ENCODE measurements at regions not wholly inside any gene's neighbourhood (a gene's known extent, or its start where the extent isn't known, plus 50 kb on each side); places are given as distances from the start of the nearest gene placed in this dataset.
"Not testable (repeated sequence)": the region's sequence is repeated elsewhere in the genome, so short reads cannot be mapped to it uniquely, and the experiment has no call there.

DNA sequence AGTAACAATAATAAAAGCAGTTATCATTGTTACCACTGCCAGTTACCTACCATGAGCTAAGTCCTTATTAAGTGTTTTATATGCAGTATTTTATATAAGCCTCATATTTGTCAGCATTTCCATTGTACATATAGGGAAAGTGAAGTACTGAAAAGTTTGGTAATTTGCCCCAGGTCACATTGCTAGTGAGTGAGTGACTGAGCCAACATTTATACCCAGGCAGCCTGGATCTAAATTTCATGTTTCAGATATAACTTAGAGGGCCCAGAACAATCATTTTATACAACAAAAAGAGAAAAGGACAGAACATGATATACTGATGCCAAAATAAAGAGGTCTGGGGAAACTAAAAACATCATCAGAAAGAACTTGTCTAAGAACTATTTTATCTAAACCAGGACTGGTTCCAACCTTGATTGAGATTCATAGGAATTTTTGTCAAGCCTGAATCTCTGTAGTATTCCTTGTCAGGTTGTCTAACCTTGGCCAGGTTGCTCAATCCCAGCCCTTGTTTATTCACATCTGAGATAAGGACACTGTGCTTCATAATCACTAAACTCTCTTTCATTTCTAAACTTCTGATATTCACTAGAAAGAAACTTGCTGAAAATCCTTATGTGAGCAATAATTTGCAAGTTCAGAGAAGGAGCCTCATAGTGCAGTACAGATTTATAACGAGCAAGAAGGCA is 308.2 kb downstream of the IPMK start:
- DNase-seq (ENCODE audit: low spot score) = no peak

DNA sequence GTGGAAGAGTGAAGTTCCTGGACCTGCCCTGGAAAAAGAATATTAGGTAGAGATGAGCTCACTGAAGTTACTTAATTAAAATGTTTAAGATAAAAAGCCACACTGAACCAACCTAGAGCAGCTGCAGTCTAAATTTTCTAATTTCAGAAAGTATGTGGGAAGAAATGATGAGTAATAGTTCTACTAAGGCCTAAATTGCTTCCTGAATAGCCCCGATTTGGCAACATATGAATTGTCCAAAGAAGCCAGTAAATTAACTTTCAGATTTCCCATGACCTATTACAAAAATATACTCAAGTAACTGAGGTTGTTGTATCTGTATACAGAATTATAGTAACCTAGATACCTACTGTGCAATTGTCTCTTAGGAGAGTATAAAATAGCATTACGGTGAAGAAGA is 312.6 kb downstream of the IPMK start:
- DNase-seq (ENCODE audit: low spot score) = no peak

DNA sequence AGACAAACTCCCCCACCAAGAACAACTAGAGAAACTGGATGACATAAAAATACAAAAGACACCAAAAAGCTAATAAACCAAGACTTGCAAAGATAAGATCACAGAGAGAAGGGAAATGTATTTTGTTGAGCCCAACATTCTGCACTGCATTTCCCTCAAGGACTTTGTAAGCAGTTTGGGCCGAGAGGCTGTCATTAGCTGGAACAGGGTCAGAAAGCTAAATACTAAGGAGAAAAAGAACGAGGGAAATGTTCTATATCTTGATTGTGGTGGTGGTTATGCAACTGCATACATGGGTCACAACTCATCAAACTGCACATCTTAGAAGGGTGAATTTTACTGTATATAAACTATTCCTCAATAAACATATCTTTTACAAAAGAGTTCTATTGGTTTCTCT is 315.0 kb downstream of the IPMK start:
- DNase-seq (ENCODE audit: low spot score) = no peak

DNA sequence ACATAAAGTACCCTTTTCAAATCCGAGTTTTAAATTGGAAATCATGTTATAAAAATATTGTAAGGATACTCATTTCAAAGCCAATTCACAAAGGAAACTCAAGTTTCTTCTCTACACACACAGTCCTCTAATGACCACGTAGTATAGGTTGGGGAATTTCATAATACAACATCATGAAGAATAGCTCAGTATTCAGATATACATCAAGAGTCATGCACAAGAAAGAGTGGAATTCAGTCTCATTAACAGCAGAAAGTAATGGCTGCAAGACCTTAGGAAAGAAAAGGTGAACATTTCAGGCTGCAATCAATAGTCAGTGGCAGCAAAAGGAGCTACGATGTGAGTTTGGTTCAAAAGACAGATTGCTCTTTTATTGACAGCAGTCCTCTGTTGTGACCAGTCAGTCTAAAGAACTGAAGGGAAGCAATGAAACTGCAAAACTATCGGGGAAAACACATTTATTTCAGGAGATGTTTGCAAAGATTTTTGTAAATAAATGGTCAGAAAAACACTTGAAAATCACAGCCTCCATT is 317.2 kb downstream of the IPMK start:
- DNase-seq (ENCODE audit: low spot score) = no peak

DNA sequence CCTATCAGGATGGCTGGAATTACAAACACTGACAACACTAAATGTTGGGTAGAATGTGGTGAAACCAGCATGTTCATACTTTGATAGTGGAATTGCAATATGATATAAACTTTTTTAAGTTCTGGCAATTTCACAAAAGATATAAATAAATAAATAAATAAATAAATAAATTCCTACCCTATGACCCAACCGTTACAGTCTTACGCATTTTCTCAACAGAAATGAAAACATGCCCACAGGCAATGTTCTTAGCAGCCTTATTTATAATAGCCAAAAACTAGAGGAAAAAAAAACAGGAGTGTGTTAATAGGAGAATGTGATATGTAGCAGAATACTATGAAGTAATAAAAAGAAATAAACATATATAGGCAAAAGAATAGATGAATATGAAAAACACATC is 318.9 kb downstream of the IPMK start:
- DNase-seq (ENCODE audit: low spot score) = no peak

DNA sequence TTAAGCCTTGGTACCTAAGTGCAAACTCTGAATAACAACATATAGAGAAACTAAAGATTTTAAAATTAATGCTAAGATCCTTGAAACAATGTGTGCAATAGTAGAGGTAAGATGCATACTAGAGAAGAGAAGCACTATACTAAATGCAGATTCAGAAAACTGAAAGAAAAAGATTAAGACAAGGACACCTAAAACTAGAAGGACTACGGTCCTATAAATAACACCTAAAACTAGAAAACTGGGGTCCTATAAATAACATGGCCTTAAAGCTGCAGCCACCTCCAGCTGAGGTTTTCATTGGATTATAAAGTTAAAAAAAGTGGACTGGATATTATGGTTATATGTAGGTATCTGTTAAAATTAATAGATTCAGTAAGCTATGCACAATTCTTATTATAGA is 320.9 kb downstream of the IPMK start:
- no peak for DNase-seq (ENCODE audit: low spot score)

DNA sequence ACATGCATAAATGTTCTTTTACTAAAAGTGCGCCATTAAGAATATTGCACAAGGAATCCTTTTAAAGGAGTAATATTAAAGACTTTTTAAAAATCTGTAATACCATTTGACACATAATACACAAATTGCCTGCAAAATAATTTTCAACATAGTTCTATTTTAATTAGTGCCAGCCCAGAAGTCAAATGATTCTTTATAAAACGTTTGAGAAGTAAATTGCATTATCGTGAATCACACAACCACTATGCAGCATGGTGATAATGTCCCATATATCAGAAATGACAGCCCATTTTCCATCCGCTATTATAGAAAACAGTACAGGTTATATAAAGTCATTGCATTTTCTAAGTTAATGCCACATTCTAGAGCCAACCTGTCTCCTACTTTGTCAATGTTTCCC is 324.0 kb downstream of the IPMK start:
- DNase-seq (ENCODE audit: low spot score) = no peak

DNA sequence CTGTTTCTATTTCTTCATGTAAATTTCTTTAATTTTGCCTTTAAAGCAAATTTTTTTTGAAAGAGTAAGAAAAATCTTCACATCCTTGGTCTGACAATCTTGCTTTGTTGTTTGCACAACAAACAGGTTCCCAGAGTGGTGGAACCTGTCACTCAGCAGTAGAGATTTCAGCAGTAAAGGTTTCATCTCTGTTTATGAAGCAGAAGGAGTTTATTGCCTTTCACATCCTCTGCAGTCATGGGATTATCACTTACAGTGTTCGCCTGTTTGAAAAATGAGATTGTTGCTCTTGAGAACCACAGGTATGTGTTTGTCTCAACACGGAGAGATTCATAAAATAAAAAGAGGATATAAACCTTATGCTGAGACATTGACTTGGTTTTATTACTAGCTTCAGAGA is 342.6 kb downstream of the IPMK start:
- no peak for DNase-seq (ENCODE audit: low spot score)

DNA sequence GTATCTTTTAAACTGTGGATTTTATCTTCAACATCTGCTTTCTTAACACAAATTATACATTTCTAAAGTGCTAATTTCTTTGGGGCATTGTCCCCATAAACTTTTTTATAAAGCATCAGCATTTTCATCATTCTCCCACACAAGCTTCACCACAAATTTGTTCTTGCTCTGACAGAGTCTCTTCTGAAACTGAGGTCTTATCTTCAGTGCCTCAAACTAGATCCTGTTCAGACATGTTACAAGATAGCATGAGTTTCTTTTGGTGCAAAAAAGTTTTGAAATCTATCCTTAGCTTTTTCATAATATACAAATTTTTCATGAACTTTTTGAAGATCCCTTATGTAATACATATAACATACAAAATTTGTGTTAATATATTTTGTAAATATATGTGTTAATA is 346.6 kb downstream of the IPMK start:
- no peak for DNase-seq (ENCODE audit: low spot score)

DNA sequence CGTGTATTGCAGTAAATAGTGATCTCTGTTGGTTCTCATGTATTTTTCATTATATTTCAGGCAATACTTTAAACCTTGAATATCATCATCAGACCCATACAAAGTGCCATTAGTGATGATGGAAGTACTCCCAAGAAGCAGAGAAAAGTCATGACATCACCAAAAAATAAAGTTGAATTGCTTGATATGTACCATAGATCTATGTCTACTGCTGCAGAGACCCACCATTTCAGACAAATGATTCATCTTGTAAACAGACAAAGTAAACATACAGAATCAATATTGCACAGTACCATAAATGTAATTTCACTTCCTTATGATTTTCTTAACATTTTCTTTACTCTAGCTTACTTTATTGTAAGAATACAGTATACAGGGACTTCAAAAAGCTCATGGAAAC is 347.8 kb downstream of the IPMK start:
- DNase-seq (ENCODE audit: low spot score) = no peak

DNA sequence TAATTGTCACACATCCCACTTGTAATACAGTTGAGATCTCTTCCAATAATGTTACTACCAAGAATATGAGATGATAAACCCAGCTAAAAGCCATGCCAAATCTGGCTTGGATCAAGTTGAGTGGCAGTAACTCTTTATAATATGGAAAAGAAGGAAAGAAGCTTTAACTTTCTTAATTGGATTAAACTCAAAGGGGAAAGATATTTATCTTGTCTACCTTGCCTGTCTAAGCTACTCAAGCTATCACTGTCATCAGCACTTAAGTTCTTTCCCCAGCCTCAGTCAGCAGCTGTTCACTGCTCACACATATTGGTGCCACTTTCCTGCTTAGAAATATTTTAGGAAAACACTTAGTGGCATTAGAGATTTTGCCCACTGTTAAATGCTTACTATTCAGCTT is 350.7 kb downstream of the IPMK start:
- no peak for DNase-seq (ENCODE audit: low spot score)

DNA sequence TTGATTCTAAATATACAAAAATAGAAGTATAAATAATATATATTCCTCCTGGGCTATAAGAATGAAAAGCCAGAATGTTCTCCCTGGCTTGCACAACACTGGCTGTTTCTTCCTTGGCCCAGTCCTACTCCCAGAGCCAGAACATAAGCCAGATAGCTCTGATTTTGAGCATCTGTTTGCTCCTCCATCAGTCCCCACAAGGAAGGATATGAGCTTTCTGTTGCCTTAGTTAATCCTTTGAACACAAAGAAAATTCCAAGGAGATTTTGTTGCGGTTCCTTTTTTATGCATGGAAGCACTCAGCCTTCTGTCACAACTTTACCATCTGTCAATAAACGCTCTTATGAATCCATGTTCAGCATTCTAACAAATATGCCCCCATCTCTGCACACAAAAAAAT is 361.8 kb downstream of the IPMK start:
- DNase-seq (ENCODE audit: low spot score) = no peak

DNA sequence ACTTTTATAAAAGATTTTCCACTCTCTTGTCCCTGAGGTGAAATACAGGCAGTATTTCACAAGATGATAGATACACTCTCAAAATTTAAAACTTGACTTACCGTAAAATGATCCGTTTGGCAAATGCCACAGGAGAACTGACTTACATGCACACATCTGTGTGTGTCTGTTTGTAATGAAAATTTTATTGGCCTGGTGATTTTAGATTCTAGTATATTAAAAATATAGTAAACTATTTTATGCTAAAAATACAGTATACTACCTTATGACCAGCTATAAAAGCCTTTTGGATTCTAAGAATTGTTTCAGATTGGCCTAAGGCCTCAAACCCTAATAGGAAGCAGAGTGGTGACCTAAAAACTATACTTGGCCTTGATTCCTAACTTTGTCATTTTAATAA is 362.7 kb downstream of the IPMK start:
- no peak for DNase-seq (ENCODE audit: low spot score)

DNA sequence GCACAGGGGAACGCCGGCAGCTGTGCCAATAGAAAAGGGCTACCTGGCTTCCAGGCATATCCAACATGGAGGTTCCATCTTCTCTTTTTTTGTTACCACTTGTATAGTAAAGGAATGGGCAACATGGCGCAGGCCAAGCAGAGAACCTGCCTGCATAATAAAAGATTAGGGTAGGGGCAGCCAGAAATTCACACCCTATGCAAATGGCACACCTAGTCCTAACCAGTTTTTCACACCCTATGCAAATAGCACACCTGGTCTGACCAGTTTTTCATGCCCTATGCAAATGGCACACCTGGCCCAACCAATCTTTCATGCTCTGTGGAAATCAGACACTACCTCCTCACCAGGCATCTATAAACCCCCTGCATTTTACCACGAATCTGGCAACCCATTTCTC is 369.5 kb downstream of the IPMK start:
- DNase-seq (ENCODE audit: low spot score) = no peak

DNA sequence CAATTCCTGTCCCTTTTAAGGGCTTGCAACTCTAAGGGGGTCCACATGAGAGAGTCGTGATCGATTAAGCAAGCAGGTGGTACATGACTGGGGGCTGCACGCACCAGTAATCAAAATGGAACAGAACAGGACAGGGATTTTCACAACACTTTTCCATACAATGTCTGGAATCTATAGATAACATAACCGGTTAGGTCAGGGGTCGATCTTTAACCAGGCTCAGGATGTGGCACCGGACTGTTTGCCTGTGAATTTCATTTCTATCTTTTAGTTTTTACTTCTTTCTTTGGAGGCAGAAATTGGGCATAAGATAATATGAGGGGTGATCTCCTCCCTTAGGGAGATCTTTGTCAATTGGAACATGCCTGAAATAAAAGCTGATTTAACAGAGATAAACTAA is 370.1 kb downstream of the IPMK start:
- no peak for DNase-seq (ENCODE audit: low spot score)

DNA sequence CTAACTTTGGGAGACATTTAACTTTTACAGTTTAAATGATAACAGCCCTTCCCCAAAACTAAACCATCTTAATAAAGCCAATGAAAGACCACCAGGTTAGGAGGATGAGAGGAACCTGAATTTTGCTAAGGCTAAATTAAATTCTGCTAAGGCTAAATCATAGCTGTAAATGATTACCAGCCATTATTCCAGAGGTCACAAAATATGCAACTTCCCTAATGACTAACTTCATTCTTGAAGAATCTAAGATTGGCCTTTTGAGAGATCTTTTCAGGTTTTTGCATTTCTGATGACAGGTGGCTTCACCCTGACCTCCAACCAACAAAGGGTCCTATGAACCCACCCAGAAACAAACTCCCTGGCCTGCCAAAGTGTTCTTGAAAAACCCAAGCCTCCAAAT is 373.3 kb downstream of the IPMK start:
- no peak for DNase-seq (ENCODE audit: low spot score)

DNA sequence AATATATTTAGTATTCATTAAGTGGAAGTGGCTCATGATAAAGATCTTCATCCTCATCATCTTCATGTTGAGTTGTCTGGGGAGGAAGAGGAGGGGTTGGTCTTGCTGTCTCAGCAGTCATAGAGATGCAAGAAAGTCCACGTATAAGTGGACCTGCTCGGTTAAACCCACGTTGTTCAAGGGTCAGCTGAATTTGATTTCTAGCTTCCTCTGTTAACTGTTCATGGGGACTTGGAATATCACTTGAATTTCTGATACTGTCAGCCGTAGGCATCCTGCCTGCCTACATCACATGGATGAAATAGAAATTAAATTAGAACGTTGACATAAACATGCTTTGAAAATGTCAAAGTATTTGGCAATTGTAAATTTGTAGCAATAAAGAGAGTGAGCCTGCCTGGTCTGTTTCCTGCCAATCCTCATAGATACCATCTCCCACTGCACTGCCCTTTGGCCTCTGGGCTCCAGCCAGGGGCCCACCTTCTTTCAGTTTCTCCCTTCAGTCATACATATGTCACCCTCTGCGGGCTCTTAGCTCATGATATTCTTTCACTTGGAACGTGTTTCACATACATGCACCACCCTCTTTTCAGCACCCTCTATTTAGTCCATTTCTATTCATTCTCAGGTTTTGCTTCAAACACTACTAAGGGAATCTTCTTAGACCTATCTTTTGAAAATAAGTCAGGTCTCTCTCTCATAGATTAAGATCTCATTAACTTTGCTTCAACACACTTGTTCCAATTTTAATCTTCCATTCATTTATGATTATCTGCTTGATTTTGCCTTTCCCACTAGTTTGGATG is 376.3 kb downstream of the IPMK start:
- DNase-seq (ENCODE audit: low spot score) = no peak

DNA sequence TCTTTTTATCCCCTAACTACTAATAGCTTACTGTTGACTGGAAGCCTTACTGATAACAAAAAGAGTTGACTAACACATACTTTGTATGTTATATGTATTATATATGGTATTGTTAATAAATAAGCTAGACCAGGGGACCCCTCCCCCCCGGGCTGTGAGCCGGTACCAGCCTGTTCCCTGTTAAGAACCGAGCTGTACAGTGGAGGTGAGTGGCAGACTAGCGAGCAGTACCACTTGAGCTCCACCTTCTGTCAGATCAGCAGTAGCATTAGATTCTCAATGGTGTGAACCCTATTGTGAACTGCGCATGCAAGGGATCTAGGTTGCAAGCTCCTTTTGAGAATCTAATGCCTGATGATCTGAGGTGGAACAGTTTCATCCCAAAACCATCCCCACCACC is 377.0 kb downstream of the IPMK start:
- DNase-seq (ENCODE audit: low spot score) = no peak

DNA sequence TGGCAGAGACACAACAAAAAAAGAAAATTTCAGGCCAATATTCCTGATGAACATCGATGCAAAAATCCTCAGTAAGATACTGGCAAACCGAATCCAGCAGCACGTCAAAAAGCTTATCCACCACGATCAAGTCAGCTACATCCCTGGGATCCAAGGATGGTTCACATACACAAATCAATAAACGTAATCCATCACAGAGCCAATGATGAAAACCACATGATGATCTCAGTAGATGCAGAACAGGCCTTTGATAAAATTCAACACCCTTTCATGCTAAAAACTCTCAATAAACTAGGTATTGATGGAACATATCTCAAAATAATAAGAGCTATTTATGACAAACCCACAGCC is 382.1 kb downstream of the IPMK start:
- DNase-seq (ENCODE audit: low spot score) = not testable (repeated sequence)

DNA sequence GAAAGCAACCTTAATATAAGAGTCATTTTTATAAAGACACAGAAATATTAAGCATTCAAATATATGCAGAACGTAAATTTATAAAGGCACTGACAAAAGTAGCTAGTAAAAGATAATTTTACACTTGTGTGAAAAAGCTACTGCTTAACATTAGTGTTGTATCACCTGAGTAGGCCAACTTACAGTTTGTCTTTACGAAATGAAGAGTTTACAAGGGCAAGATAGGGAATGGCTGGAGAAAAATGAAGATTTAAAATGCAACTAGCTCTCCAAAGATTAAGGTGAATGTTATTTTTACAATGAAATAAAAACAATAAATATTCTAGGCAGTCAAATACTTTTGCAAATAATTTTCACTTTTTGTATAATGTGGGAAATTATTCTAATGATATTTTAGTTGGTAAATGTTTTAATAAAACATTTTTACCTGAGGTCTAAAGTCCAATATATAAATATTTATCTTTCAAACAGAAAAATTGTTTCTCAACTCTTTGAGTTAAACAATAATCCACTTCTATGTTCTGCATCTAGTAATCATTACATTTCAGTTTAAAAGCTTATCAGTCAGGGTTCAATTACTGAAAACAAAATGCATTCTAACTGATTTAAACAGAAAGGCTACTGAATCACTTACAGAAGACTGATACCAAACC is 382.6 kb downstream of the IPMK start:
- DNase-seq (ENCODE audit: low spot score) = no peak

DNA sequence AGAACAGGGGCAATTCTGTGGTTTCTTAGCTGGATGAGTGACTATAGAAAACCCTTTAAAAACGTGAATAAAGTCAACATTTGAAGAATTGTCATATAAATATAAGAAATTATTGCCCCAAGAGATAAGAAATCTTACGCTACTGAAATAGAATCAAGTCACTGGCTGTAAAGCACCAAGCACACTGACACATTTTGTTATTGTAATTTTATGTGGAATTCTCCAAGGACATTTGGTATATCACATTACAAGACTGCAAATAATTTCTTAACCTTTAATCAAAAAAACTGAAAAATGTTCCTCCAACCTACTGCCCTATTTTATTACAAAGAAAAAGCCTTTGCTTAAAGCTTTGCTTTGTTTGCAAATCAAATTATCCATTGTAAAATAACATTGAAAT is 383.3 kb downstream of the IPMK start:
- DNase-seq (ENCODE audit: low spot score) = no peak

DNA sequence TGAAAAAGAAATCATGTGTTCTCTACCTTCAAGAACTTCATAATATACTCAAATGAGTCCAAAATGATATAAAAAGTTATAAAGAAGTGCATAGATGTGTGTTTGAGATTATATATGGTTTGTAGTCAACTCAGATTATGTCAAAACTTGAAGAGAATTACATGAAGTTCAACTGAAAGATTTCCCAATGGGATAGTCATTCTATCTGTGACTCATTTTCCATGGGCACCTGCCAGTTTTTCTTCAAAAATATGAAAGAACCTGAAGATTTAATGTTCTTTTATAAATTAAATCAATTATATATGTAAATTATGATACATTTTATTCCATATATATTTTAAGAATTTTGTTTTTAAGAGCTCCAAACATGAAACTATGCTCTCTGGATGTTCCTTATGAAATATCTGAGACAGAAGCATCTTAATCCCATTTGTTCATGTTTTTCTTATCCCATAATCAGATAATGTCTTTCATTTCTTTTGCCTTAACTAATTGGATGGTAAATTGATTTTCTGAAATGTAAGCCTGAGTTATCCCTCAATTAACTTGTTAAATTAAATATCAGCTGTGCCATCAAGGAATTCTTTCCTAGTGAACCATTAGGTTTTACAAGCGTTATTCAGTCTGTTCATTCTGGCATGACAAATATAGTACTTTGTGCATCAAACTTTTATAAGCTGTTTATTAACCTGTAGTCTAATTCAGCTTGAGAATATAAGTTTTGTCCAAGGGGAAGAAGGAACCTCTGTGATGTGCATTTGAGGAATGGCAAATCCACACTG is 387.1 kb downstream of the IPMK start:
- DNase-seq (ENCODE audit: low spot score) = no peak
